ENCODE measurements at regions not wholly inside any gene's neighbourhood (a gene's known extent, or its start where the extent isn't known, plus 50 kb on each side); places are given as distances from the start of the nearest gene placed in this dataset.

DNA sequence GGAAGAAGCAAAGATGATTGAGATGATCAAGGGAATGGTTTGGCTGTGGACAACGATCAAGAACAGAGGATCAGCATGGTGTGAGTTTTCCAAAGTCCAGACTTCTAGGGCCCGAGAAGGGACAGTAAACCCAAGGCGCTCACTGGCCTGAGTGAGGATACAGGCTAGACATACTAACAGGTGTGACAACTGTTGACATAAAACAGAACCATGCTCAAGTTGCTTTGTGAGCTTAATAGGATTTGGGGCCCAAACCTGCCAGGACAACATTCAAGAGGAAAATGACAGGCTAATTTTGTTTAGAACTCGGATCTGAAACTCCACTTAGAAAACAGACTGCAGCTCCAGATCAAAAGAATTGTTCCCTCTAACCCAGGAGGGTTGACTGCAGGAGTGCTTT, 68.1 kb upstream of the ACKR3 start:
- TF ChIP-seq, protein P1, sequence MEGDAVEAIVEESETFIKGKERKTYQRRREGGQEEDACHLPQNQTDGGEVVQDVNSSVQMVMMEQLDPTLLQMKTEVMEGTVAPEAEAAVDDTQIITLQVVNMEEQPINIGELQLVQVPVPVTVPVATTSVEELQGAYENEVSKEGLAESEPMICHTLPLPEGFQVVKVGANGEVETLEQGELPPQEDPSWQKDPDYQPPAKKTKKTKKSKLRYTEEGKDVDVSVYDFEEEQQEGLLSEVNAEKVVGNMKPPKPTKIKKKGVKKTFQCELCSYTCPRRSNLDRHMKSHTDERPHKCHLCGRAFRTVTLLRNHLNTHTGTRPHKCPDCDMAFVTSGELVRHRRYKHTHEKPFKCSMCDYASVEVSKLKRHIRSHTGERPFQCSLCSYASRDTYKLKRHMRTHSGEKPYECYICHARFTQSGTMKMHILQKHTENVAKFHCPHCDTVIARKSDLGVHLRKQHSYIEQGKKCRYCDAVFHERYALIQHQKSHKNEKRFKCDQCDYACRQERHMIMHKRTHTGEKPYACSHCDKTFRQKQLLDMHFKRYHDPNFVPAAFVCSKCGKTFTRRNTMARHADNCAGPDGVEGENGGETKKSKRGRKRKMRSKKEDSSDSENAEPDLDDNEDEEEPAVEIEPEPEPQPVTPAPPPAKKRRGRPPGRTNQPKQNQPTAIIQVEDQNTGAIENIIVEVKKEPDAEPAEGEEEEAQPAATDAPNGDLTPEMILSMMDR (IDR thresholded peaks at IDR 0.05; ENCODE audit: insufficient read depth, low read depth, low read length): no peak
- no peak for DNase-seq (ENCODE audit: low read depth)
- no peak overlapping the region for H3K4me3 ChIP-seq (ENCODE audit: low read depth, low read length)

GRCh38 chr2:236503100-236503499, 66.5 kb upstream of the ACKR3 start:
- DNase-seq (ENCODE audit: low read depth): no peak
- no peak overlapping the region for H3K4me3 ChIP-seq (ENCODE audit: low read depth, low read length)
- TF ChIP-seq, protein P1 (IDR thresholded peaks at IDR 0.05; ENCODE audit: insufficient read depth, low read depth, low read length): peak; percentile 15

GRCh38 chr2:236503583-236503982, 66.0 kb upstream of the ACKR3 start:
- H3K4me3 ChIP-seq (ENCODE audit: low read depth, low read length): no peak overlapping the region
- no peak for DNase-seq (ENCODE audit: low read depth)
- TF ChIP-seq, protein P1 (IDR thresholded peaks at IDR 0.05; ENCODE audit: insufficient read depth, low read depth, low read length): no peak

DNA sequence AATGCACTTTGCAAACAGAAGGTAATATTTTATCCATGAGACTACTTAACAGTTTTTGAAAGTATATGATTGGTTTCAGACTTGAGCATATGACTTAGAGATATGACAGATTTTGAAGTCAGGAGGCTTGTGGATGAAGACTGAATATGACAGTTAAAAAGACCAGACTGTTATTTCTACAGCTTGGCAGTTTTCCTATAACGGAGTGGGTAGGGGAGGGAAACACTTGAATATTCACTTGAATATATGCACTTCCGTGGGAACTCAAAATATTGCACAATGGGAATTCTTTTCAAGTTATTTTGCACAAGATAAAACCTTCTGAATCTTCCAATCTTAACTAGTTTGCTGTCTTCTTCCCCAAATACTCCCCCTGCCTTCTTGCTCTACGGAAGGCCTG, 64.6 kb upstream of the ACKR3 start:
- DNase-seq (ENCODE audit: low read depth): no peak
- TF ChIP-seq, protein P1 (IDR thresholded peaks at IDR 0.05; ENCODE audit: insufficient read depth, low read depth, low read length): no peak
- no peak overlapping the region for H3K4me3 ChIP-seq (ENCODE audit: low read depth, low read length)

DNA sequence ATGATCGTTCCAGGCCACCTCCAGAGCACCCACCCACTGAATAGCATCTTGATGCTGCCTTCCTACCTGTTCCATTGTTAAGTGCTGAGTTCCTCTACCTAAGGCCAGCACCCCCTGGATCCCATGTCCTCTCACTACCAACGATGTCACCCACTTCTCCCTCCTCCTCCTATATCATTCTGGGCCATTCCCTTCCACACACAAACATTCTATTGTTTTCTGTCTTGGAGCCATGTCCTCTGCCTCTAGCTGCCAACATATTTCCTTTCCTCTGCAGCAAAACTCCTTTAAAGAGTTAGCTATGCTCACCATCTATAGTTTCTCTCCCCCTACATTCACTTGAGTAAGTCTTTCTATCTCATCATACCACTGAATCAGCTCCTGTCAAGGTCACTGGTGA, 64.0 kb upstream of the ACKR3 start:
- TF ChIP-seq, protein P1 (IDR thresholded peaks at IDR 0.05; ENCODE audit: insufficient read depth, low read depth, low read length): no peak
- no peak overlapping the region for H3K4me3 ChIP-seq (ENCODE audit: low read depth, low read length)
- no peak for DNase-seq (ENCODE audit: low read depth)

DNA sequence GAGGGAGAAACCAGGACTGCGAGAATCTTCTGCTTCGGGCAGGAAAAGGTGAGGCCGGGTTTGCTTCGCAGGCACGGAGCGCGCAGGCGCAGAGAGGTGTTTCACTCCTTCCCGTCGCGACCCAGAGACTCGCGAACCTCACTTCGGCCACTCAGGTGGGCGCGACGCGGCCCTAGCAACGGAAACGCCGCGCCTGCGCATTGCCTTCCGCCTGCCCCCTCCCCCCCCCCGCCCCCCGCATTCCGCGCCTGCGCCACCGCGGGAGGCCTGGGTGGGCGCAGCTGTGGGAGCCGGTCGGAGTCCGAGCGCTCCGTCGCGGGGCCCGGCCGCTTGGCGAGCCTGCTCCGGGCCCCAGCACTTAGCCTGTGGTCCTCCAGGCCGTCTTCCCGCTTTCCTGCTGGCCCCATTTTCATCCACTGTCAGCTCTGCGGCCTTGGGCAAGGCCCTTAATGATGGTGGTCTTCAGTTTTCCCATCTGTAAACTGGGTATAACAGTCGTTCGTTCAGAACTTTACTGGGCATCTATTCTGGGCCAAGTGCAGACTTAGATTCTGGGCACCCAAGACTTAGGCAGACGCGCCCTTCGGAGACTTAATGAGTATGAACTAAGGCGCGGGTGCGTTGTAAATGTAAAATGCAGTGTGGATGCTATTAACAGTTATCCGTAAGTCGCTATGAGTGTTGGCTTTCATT, 62.1 kb upstream of the ACKR3 start:
- DNase-seq (ENCODE audit: low read depth): no peak
- peak overlapping the region; percentile 36 for H3K4me3 ChIP-seq (ENCODE audit: low read depth, low read length)
- TF ChIP-seq, protein P1 (IDR thresholded peaks at IDR 0.05; ENCODE audit: insufficient read depth, low read depth, low read length): no peak

- no peak for DNase-seq (ENCODE audit: low read depth)
- TF ChIP-seq, protein P1 (IDR thresholded peaks at IDR 0.05; ENCODE audit: insufficient read depth, low read depth, low read length): no peak
- no peak overlapping the region for H3K4me3 ChIP-seq (ENCODE audit: low read depth, low read length)
Measured at GRCh38 chr2:236508466-236508865, 61.2 kb upstream of the ACKR3 start.
